Testis (tissue), 2 donors: ENCODE measurements at regions not wholly inside any gene's neighbourhood (a gene's known extent, or its start where the extent isn't known, plus 50 kb on each side); places are given as distances from the start of the nearest gene placed in this dataset.

Experiments
- DNase-seq: peaks from one replicate; pipeline ENCODE4 v3.0.0-alpha.2; 2019
- H3K27ac ChIP-seq, 2 donors: fragments of 200-600 bp; sonication (generic); one replicate each; pipeline ENCODE4 v1.5.1; 2019
- H3K27me3 ChIP-seq: fragments of 200-600 bp; sonication (generic); one replicate; pipeline ENCODE4 v1.5.1; 2019
- H3K36me3 ChIP-seq: fragments of 200-600 bp; sonication (generic); one replicate; pipeline ENCODE4 v1.5.1; 2017; ENCODE audit warnings: low read depth; ENCODE audit errors: missing control alignments
- H3K4me1 ChIP-seq: fragments of 200-600 bp; sonication (generic); one replicate; pipeline ENCODE4 v1.5.1; 2019
- H3K4me3 ChIP-seq, 2 donors: fragments of 200-600 bp; sonication (generic); one replicate each; pipeline ENCODE4 v1.5.1; 2017 to 2019
- H3K9me3 ChIP-seq: fragments of 200-600 bp; sonication (generic); one replicate; pipeline ENCODE4 v1.5.1; 2017
- CTCF ChIP-seq, 3 experiments: fragments of 450-650 bp in 2 of 3; fragments of 200-600 bp in 1 of 3; sonication (generic) in 1 of 3; IDR thresholded peaks; one replicate each; pipeline ENCODE4 v1.5.1; 2016 to 2019; ENCODE audit warnings: antibody characterized with exemption in 3 of 3, mild to moderate bottlenecking in 2 of 3, moderate library complexity in 1 of 3
- POLR2A ChIP-seq: fragments of 450-650 bp; IDR thresholded peaks from one replicate; pipeline ENCODE4 v1.6.1; 2017; ENCODE audit warnings: antibody characterized with exemption, mild to moderate bottlenecking, moderate library complexity
- WGBS, 2 donors: methylation state at CpG; one replicate each; pipeline ENCODE4 v1.1.5; 2018; 5-methylcytosine and 5-hydroxymethylcytosine counted together
- intact Hi-C: fragments of 100-400 bp; cut with DNase I; formaldehyde crosslinking; loops from one replicate; pipeline ENCODE4 v1.15.1; 2023; ENCODE audit warnings: low total_unique reads

- Histone ChIP-seq H3K36me3 (no peaks in the 10 kb centered on the region), H3K4me3 (no peak overlapping the region), H3K27ac (no peak overlapping the region), H3K4me1 (no peaks in the 10 kb centered on the region), H3K27me3 (no peaks in the 10 kb centered on the region), H3K9me3 (no peaks in the 10 kb centered on the region)
- intact Hi-C loops, result no loop called here
- TF ChIP-seq CTCF (IDR thresholded peaks at IDR 0.05) (no peak), POLR2A (no peak)
- 51 to 61% methylated on average over 3 of the region's 3 CpGs for WGBS, 2 donors
- DNase-seq, result no peak
Measured at GRCh38 chr12:91261820-91262676, 79.4 kb upstream of the DCN start.

DNA sequence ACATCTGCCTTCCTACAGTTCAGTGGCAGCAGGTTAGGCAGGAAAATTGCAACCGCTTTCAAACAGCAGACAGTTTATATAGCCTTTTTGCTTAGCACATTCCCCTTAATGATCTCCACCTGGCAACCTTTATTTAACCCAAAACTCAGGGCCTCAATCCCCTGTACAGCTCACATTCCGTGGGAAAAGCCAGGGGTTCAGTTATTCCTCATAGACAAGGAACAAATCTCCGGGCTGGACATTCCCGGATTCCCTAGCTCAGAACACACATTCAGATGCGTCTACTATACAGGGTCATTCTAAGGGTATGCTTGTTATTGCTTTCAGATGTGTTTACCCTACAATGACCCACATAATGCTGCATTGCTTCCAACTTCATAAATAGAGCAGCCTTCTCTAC lies 73.8 kb upstream of the DCN start:
- Histone ChIP-seq H3K36me3 (no peaks in the 10 kb centered on the region), H3K27ac (no peak overlapping the region), H3K9me3 (no peaks in the 10 kb centered on the region), H3K4me1 (no peaks in the 10 kb centered on the region), H3K4me3 (no peak overlapping the region), H3K27me3 (no peaks in the 10 kb centered on the region)
- intact Hi-C loops, result no loop called here
- no peak for TF ChIP-seq CTCF (IDR thresholded peaks at IDR 0.05)
- TF ChIP-seq POLR2A, result no peak
- WGBS, 2 donors, result 70 to 75% methylated on average over 5 of the region's 5 CpGs
- no peak for DNase-seq

GRCh38 chr12:91252341-91252740 lies 69.7 kb upstream of the DCN start:
- H3K4me3 ChIP-seq, result no peak overlapping the region
- H3K9me3 ChIP-seq, result no peaks in the 10 kb centered on the region
- TF ChIP-seq POLR2A, result no peak
- no peak for TF ChIP-seq CTCF (IDR thresholded peaks at IDR 0.05)
- no peaks in the 10 kb centered on the region for H3K36me3 ChIP-seq
- peaks cover 6% of the 10 kb centered on the region for H3K4me1 ChIP-seq
- DNase-seq, result no peak
- no peak overlapping the region for H3K27ac ChIP-seq
- intact Hi-C loops, result no loop called here
- H3K27me3 ChIP-seq, result no peaks in the 10 kb centered on the region
- 51 to 67% methylated on average over 3 of the region's 3 CpGs for WGBS, 2 donors

- Histone ChIP-seq H3K27me3 (no peaks in the 10 kb centered on the region), H3K27ac (peak overlapping the region; percentile 19 to 85), H3K4me3 (no peak overlapping the region), H3K4me1 (peaks cover 6% of the 10 kb centered on the region), H3K9me3 (no peaks in the 10 kb centered on the region), H3K36me3 (no peaks in the 10 kb centered on the region)
- no peak for DNase-seq
- intact Hi-C loops, result no loop called here
- no peak for TF ChIP-seq CTCF (IDR thresholded peaks at IDR 0.05)
- TF ChIP-seq POLR2A, result no peak
- WGBS, 2 donors, result 42 to 50% methylated on average over 2 of the region's 2 CpGs
Measured at GRCh38 chr12:91250273-91250665, 67.7 kb upstream of the DCN start.
